Loucy (cell line): ENCODE measurements at regions not wholly inside any gene's neighbourhood (a gene's known extent, or its start where the extent isn't known, plus 50 kb on each side); places are given as distances from the start of the nearest gene placed in this dataset.

Source experiments
- H2AFZ ChIP-seq: fragments of 200-600 bp; sonication (generic); 2 replicates; pipeline ENCODE4 v1.6.0; 2016; ENCODE audit warnings: antibody characterized with exemption, mild to moderate bottlenecking, low read length, moderate library complexity
- H3F3A ChIP-seq: fragments of 200-600 bp; 2 replicates; pipeline ENCODE4 v1.6.0; 2016; ENCODE audit warnings: antibody characterized with exemption, low read depth, mild to moderate bottlenecking
- H3K27me3 ChIP-seq: fragments of 200-600 bp; sonication (generic); 2 replicates; pipeline ENCODE4 v1.6.1; 2014; ENCODE audit warnings: low read length, mild to moderate bottlenecking; ENCODE audit not compliant: insufficient read depth, poor library complexity, severe bottlenecking
- H3K36me3 ChIP-seq: fragments of 200-600 bp; sonication (generic); 2 replicates; pipeline ENCODE4 v1.6.1; 2016; ENCODE audit warnings: low read length; ENCODE audit not compliant: insufficient read depth
- H3K4me1 ChIP-seq: fragments of 200-600 bp; sonication (generic); 2 replicates; pipeline ENCODE4 v1.5.1; 2014; ENCODE audit warnings: low read length, mild to moderate bottlenecking; ENCODE audit not compliant: insufficient read depth, poor library complexity, severe bottlenecking
- H3K4me2 ChIP-seq: fragments of 200-600 bp; sonication (generic); 2 replicates; pipeline ENCODE4 v1.6.0; 2014; ENCODE audit warnings: antibody characterized with exemption, low read length, low read depth, mild to moderate bottlenecking; ENCODE audit not compliant: poor library complexity, severe bottlenecking
- H3K4me3 ChIP-seq: fragments of 200-600 bp; sonication (generic); 2 replicates; pipeline ENCODE4 v1.5.1; 2014; ENCODE audit warnings: low read length, mild to moderate bottlenecking, mixed read lengths; ENCODE audit not compliant: poor library complexity, severe bottlenecking
- H3K79me2 ChIP-seq: fragments of 200-600 bp; sonication (generic); 2 replicates; pipeline ENCODE4 v1.6.1; 2014; ENCODE audit warnings: low read length; ENCODE audit not compliant: insufficient read depth
- H3K9ac ChIP-seq: fragments of 200-600 bp; sonication (generic); 2 replicates; pipeline ENCODE4 v1.6.0; 2014; ENCODE audit warnings: mild to moderate bottlenecking, low read depth, low read length, moderate library complexity; ENCODE audit not compliant: poor library complexity, severe bottlenecking
- H3K9me2 ChIP-seq: fragments of 200-600 bp; sonication (generic); replicated peaks from 2 replicates; pipeline ENCODE4 v1.6.1; 2016; ENCODE audit warnings: low read depth, low read length, mixed read lengths
- H3K9me3 ChIP-seq: fragments of 200-600 bp; sonication (generic); 2 replicates; pipeline ENCODE4 v1.6.1; 2014; ENCODE audit warnings: mild to moderate bottlenecking, antibody characterized with exemption, low read length, low read depth; ENCODE audit not compliant: insufficient read depth
- H4K20me1 ChIP-seq: fragments of 200-600 bp; sonication (generic); 2 replicates; pipeline ENCODE4 v1.6.0; 2014; ENCODE audit warnings: antibody characterized with exemption, low read length, mild to moderate bottlenecking; ENCODE audit not compliant: insufficient read depth, poor library complexity, severe bottlenecking
- EZH2phosphoT487 ChIP-seq: fragments of 200-600 bp; IDR thresholded peaks from 2 replicates; pipeline ENCODE4 v1.6.1; 2018; ENCODE audit warnings: antibody characterized with exemption, mild to moderate bottlenecking, moderate library complexity, borderline replicate concordance
- TF ChIP-seq, protein P1 (sequence below): fragments of 200-600 bp; sonication (generic); conservative IDR thresholded peaks from 2 replicates; pipeline ENCODE4 v1.5.1; 2014; ENCODE audit warnings: mild to moderate bottlenecking, antibody characterized with exemption, low read length

DNA sequence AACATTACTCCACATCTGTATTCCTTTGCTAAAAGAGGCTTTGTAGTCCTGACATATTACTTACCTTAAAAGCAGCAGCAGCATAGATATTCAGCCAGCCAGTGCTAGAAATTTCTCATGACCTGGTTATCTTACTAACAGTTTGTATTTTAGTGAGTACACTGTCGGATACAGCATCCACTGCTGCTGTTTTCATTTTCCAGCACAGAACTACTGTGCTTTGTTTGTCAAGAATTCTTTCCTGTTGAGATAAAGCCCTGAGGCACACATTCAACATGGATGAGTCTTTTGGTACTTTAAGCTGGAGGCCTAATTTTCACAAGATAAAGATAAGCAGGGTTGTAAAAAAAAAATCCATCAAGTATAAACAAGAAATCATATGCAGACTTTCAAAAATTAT lies 311.2 kb upstream of the OPRM1 start:
- Histone ChIP-seq H3K9me3 (no peaks in the 10 kb centered on the region), H3K9ac (no peak overlapping the region), H3K4me2 (no peak overlapping the region), H3K4me3 (no peak overlapping the region), H3K79me2 (no peaks in the 10 kb centered on the region), H4K20me1 (no peaks in the 10 kb centered on the region), H3K4me1 (no peaks in the 10 kb centered on the region), H3F3A (no peaks in the 10 kb centered on the region), H3K36me3 (no peaks in the 10 kb centered on the region), H3K27me3 (no peaks in the 10 kb centered on the region), H3K9me2 (no peaks in the 10 kb centered on the region), H2AFZ (no peak overlapping the region)
- TF ChIP-seq, protein P1, sequence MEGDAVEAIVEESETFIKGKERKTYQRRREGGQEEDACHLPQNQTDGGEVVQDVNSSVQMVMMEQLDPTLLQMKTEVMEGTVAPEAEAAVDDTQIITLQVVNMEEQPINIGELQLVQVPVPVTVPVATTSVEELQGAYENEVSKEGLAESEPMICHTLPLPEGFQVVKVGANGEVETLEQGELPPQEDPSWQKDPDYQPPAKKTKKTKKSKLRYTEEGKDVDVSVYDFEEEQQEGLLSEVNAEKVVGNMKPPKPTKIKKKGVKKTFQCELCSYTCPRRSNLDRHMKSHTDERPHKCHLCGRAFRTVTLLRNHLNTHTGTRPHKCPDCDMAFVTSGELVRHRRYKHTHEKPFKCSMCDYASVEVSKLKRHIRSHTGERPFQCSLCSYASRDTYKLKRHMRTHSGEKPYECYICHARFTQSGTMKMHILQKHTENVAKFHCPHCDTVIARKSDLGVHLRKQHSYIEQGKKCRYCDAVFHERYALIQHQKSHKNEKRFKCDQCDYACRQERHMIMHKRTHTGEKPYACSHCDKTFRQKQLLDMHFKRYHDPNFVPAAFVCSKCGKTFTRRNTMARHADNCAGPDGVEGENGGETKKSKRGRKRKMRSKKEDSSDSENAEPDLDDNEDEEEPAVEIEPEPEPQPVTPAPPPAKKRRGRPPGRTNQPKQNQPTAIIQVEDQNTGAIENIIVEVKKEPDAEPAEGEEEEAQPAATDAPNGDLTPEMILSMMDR = no peak
- no peak for TF ChIP-seq EZH2phosphoT487

DNA sequence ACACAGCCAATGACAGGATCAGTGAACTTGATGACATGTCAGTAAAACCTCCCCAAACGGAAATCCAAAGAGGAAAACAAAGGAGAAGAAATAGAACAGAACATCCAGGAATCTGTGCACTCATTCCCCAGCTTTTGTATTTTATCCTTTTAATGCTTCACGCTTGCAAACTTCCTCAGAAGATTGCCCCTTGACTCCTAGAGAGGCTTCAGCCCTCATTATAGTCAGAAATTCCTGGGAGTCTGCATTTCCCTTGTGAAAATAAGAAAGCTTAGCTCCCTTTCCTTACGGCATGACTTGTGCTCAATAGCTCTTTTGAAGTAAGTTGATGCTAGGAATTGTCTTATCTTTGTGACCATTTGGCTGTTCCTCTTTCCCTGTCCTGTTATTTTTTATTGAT lies 313.6 kb upstream of the OPRM1 start:
- Histone ChIP-seq H3K36me3 (no peaks in the 10 kb centered on the region), H2AFZ (no peak overlapping the region), H3K27me3 (no peaks in the 10 kb centered on the region), H3K9me3 (no peaks in the 10 kb centered on the region), H3K79me2 (no peaks in the 10 kb centered on the region), H4K20me1 (no peaks in the 10 kb centered on the region), H3K4me1 (no peaks in the 10 kb centered on the region), H3F3A (no peaks in the 10 kb centered on the region), H3K4me3 (no peak overlapping the region), H3K9me2 (no peaks in the 10 kb centered on the region), H3K4me2 (no peak overlapping the region), H3K9ac (no peak overlapping the region)
- TF ChIP-seq, protein P1 = no peak
- TF ChIP-seq EZH2phosphoT487 = no peak

DNA sequence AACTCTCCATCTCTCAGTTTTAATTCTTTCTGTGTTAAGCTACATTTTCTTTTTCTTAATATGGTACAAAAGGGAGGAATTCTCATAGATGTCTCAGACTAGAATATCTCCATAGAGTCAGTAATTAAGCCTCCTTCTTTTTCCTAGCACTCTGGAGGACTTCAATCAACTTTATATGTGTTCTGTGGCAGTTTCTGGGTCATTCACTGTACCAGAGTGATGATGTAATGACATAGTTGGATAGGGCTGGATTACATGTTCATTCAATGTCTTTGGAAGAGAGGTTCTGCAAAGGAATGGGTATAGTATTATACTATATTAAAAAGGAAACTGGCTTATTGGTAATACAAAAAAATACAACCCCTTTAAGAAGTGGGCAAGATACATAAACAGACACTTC lies 318.3 kb upstream of the OPRM1 start:
- no peak overlapping the region for H3K4me2 ChIP-seq
- H3K9me3 ChIP-seq = no peaks in the 10 kb centered on the region; the same call in 1 of the 2 replicates
- no peaks in the 10 kb centered on the region for H4K20me1 ChIP-seq
- no peak overlapping the region for H3K9ac ChIP-seq
- H3K27me3 ChIP-seq = no peaks in the 10 kb centered on the region
- no peaks in the 10 kb centered on the region for H3K9me2 ChIP-seq
- H3K36me3 ChIP-seq = no peaks in the 10 kb centered on the region
- H3K4me3 ChIP-seq = no peak overlapping the region
- H3K79me2 ChIP-seq = no peaks in the 10 kb centered on the region
- H2AFZ ChIP-seq = no peak overlapping the region
- no peaks in the 10 kb centered on the region for H3K4me1 ChIP-seq
- TF ChIP-seq, protein P1 = no peak
- TF ChIP-seq EZH2phosphoT487 = no peak
- no peaks in the 10 kb centered on the region for H3F3A ChIP-seq
